ENCODE measurements at regions not wholly inside any gene's neighbourhood (a gene's known extent, or its start where the extent isn't known, plus 50 kb on each side); places are given as distances from the start of the nearest gene placed in this dataset.
"Not testable (repeated sequence)": the region's sequence is repeated elsewhere in the genome, so short reads cannot be mapped to it uniquely, and the experiment has no call there.

GRCh38 chr9:108041551-108041950 lies 552.0 kb upstream of the KLF4 start:
- Histone ChIP-seq H3K9me3 (ENCODE audit: control insufficient read depth, insufficient read depth, low read length) (0 out of 2 replicates have a peak, but pooled peaks cover 5% of the 10 kb centered on the region), H3K4me1 (ENCODE audit: control insufficient read depth, insufficient read depth, low read length) (no peaks in the 10 kb centered on the region), H3K9ac (ENCODE audit: low read depth, low read length) (no peak overlapping the region), H3K27me3 (ENCODE audit: control insufficient read depth, insufficient read depth, low read length) (no peaks in the 10 kb centered on the region), H3K27ac (ENCODE audit: low read depth, low read length) (no peak overlapping the region), H3K36me3 (ENCODE audit: control insufficient read depth, insufficient read depth, low read length) (no peaks in the 10 kb centered on the region), H3K4me3 (ENCODE audit: low read depth, low read length) (no peak overlapping the region)

GRCh38 chr9:108040783-108041182 lies 551.2 kb upstream of the KLF4 start:
- H3K4me1 ChIP-seq (ENCODE audit: control insufficient read depth, insufficient read depth, low read length), result no peaks in the 10 kb centered on the region
- H3K9me3 ChIP-seq (ENCODE audit: control insufficient read depth, insufficient read depth, low read length), result 0 out of 2 replicates have a peak, but pooled peaks cover 5% of the 10 kb centered on the region
- H3K9ac ChIP-seq (ENCODE audit: low read depth, low read length), result no peak overlapping the region
- H3K27me3 ChIP-seq (ENCODE audit: control insufficient read depth, insufficient read depth, low read length), result no peaks in the 10 kb centered on the region
- no peak overlapping the region for H3K4me3 ChIP-seq (ENCODE audit: low read depth, low read length)
- H3K27ac ChIP-seq (ENCODE audit: low read depth, low read length), result no peak overlapping the region
- H3K36me3 ChIP-seq (ENCODE audit: control insufficient read depth, insufficient read depth, low read length), result no peaks in the 10 kb centered on the region

GRCh38 chr9:108039493-108039892 lies 549.9 kb upstream of the KLF4 start:
- Histone ChIP-seq H3K27me3 (ENCODE audit: control insufficient read depth, insufficient read depth, low read length) (no peaks in the 10 kb centered on the region), H3K4me3 (ENCODE audit: low read depth, low read length) (no peak overlapping the region), H3K27ac (ENCODE audit: low read depth, low read length) (no peak overlapping the region), H3K9ac (ENCODE audit: low read depth, low read length) (no peak overlapping the region), H3K9me3 (ENCODE audit: control insufficient read depth, insufficient read depth, low read length) (0 out of 2 replicates have a peak, but pooled peaks cover 5% of the 10 kb centered on the region), H3K4me1 (ENCODE audit: control insufficient read depth, insufficient read depth, low read length) (no peaks in the 10 kb centered on the region), H3K36me3 (ENCODE audit: control insufficient read depth, insufficient read depth, low read length) (no peaks in the 10 kb centered on the region)

- no peak overlapping the region for H3K9ac ChIP-seq (ENCODE audit: low read depth, low read length)
These were observed 549.4 kb upstream of the KLF4 start for GRCh38 chr9:108039012-108039411.

GRCh38 chr9:108035487-108035886 lies 545.9 kb upstream of the KLF4 start:
- Histone ChIP-seq H3K27me3 (ENCODE audit: control insufficient read depth, insufficient read depth, low read length) (no peaks in the 10 kb centered on the region), H3K4me3 (ENCODE audit: low read depth, low read length) (no peak overlapping the region), H3K9me3 (ENCODE audit: control insufficient read depth, insufficient read depth, low read length) (peaks cover 11% of the 10 kb centered on the region)

More at GRCh38 chr9:108039012-108039411, 549.4 kb upstream of the KLF4 start:
- H3K27ac ChIP-seq (ENCODE audit: low read depth, low read length), result no peak overlapping the region
- no peaks in the 10 kb centered on the region for H3K4me1 ChIP-seq (ENCODE audit: control insufficient read depth, insufficient read depth, low read length)
- no peak overlapping the region for H3K4me3 ChIP-seq (ENCODE audit: low read depth, low read length)
- no peaks in the 10 kb centered on the region for H3K27me3 ChIP-seq (ENCODE audit: control insufficient read depth, insufficient read depth, low read length)
- no peaks in the 10 kb centered on the region for H3K36me3 ChIP-seq (ENCODE audit: control insufficient read depth, insufficient read depth, low read length)
- 0 out of 2 replicates have a peak, but pooled peaks cover 5% of the 10 kb centered on the region for H3K9me3 ChIP-seq (ENCODE audit: control insufficient read depth, insufficient read depth, low read length)

GRCh38 chr9:108033976-108034964 lies 544.7 kb upstream of the KLF4 start:
- Histone ChIP-seq H3K36me3 (ENCODE audit: control insufficient read depth, insufficient read depth, low read length) (no peaks in the 10 kb centered on the region), H3K9me3 (ENCODE audit: control insufficient read depth, insufficient read depth, low read length) (peaks cover 11% of the 10 kb centered on the region), H3K4me1 (ENCODE audit: control insufficient read depth, insufficient read depth, low read length) (no peaks in the 10 kb centered on the region), H3K9ac (ENCODE audit: low read depth, low read length) (no peak overlapping the region), H3K27ac (ENCODE audit: low read depth, low read length) (no peak overlapping the region), H3K4me3 (ENCODE audit: low read depth, low read length) (no peak overlapping the region), H3K27me3 (ENCODE audit: control insufficient read depth, insufficient read depth, low read length) (no peaks in the 10 kb centered on the region)

More at GRCh38 chr9:108035487-108035886, 545.9 kb upstream of the KLF4 start:
- Histone ChIP-seq H3K27ac (ENCODE audit: low read depth, low read length) (no peak overlapping the region), H3K36me3 (ENCODE audit: control insufficient read depth, insufficient read depth, low read length) (no peaks in the 10 kb centered on the region), H3K9ac (ENCODE audit: low read depth, low read length) (no peak overlapping the region), H3K4me1 (ENCODE audit: control insufficient read depth, insufficient read depth, low read length) (no peaks in the 10 kb centered on the region)

GRCh38 chr9:108032079-108032478 lies 542.5 kb upstream of the KLF4 start:
- not testable (repeated sequence) for H3K27me3 ChIP-seq (ENCODE audit: control insufficient read depth, insufficient read depth, low read length); H3K4me1 ChIP-seq (ENCODE audit: control insufficient read depth, insufficient read depth, low read length)

GRCh38 chr9:108031221-108031620 lies 541.7 kb upstream of the KLF4 start:
- not testable (repeated sequence) for H3K9ac ChIP-seq (ENCODE audit: low read depth, low read length); H3K36me3 ChIP-seq (ENCODE audit: control insufficient read depth, insufficient read depth, low read length); H3K27ac ChIP-seq (ENCODE audit: low read depth, low read length); H3K27me3 ChIP-seq (ENCODE audit: control insufficient read depth, insufficient read depth, low read length); H3K4me3 ChIP-seq (ENCODE audit: low read depth, low read length); H3K4me1 ChIP-seq (ENCODE audit: control insufficient read depth, insufficient read depth, low read length)
- peaks cover 11% of the 10 kb centered on the region for H3K9me3 ChIP-seq (ENCODE audit: control insufficient read depth, insufficient read depth, low read length)

More at GRCh38 chr9:108032079-108032478, 542.5 kb upstream of the KLF4 start:
- H3K27ac ChIP-seq (ENCODE audit: low read depth, low read length); H3K9ac ChIP-seq (ENCODE audit: low read depth, low read length); H3K36me3 ChIP-seq (ENCODE audit: control insufficient read depth, insufficient read depth, low read length); H3K4me3 ChIP-seq (ENCODE audit: low read depth, low read length): not testable (repeated sequence)
- H3K9me3 ChIP-seq (ENCODE audit: control insufficient read depth, insufficient read depth, low read length), result peaks cover 11% of the 10 kb centered on the region

- H3K27me3 ChIP-seq (ENCODE audit: control insufficient read depth, insufficient read depth, low read length), result not testable (repeated sequence)
These were observed 537.1 kb upstream of the KLF4 start for GRCh38 chr9:108026718-108027117.

GRCh38 chr9:108024604-108025003 lies 535.0 kb upstream of the KLF4 start:
- Histone ChIP-seq H3K9me3 (ENCODE audit: control insufficient read depth, insufficient read depth, low read length) (no peaks in the 10 kb centered on the region), H3K27ac (ENCODE audit: low read depth, low read length) (no peak overlapping the region), H3K9ac (ENCODE audit: low read depth, low read length) (no peak overlapping the region), H3K4me1 (ENCODE audit: control insufficient read depth, insufficient read depth, low read length) (peaks cover 9% of the 10 kb centered on the region), H3K27me3 (ENCODE audit: control insufficient read depth, insufficient read depth, low read length) (no peaks in the 10 kb centered on the region), H3K36me3 (ENCODE audit: control insufficient read depth, insufficient read depth, low read length) (no peaks in the 10 kb centered on the region), H3K4me3 (ENCODE audit: low read depth, low read length) (no peak overlapping the region)

More at GRCh38 chr9:108026718-108027117, 537.1 kb upstream of the KLF4 start:
- H3K9ac ChIP-seq (ENCODE audit: low read depth, low read length); H3K27ac ChIP-seq (ENCODE audit: low read depth, low read length); H3K36me3 ChIP-seq (ENCODE audit: control insufficient read depth, insufficient read depth, low read length); H3K4me3 ChIP-seq (ENCODE audit: low read depth, low read length); H3K9me3 ChIP-seq (ENCODE audit: control insufficient read depth, insufficient read depth, low read length); H3K4me1 ChIP-seq (ENCODE audit: control insufficient read depth, insufficient read depth, low read length): not testable (repeated sequence)

- Histone ChIP-seq H3K4me3 (ENCODE audit: low read depth, low read length) (no peak overlapping the region), H3K36me3 (ENCODE audit: control insufficient read depth, insufficient read depth, low read length) (no peaks in the 10 kb centered on the region), H3K9me3 (ENCODE audit: control insufficient read depth, insufficient read depth, low read length) (no peaks in the 10 kb centered on the region), H3K4me1 (ENCODE audit: control insufficient read depth, insufficient read depth, low read length) (peaks cover 9% of the 10 kb centered on the region), H3K27ac (ENCODE audit: low read depth, low read length) (no peak overlapping the region), H3K27me3 (ENCODE audit: control insufficient read depth, insufficient read depth, low read length) (no peaks in the 10 kb centered on the region), H3K9ac (ENCODE audit: low read depth, low read length) (no peak overlapping the region)
These were observed 532.8 kb upstream of the KLF4 start for GRCh38 chr9:108022246-108022935.

Data from HUES48 (cell line).